HepG2 (cell line): ENCODE measurements at regions not wholly inside any gene's neighbourhood (a gene's known extent, or its start where the extent isn't known, plus 50 kb on each side); places are given as distances from the start of the nearest gene placed in this dataset.

Experiments used
- ATAC-seq: fragments of 200-7000 bp; cut with Tn5 transposase; 3 replicates; pipeline ENCODE4 v1.9.1; 2020; ENCODE audit warnings: mild to moderate bottlenecking, moderate library complexity
- BruUV-seq: library from RNA; stranded (reverse); fragments of 400-500 nt; replicated peaks from 2 replicates; lab custom pipeline; 2021; lab: Mats Ljungman, UMichigan
- CTCF ChIA-PET: fragments of 300-600 bp; formaldehyde crosslinking; extraction: SDS; loops from one replicate; lab custom pipeline; 2021; ENCODE audit warnings: low total read pairs, inconsistent platforms, low intra/inter-chr PET ratio; lab: Yijun Ruan, JAX
- POLR2A ChIA-PET: fragments of 350-600 bp; sonication (Branson Sonifier 250); formaldehyde crosslinking; loops from one replicate; lab custom pipeline; 2020; ENCODE audit warnings: antibody characterized with exemption, inconsistent platforms; lab: Yijun Ruan, JAX
- DNase-seq: peaks from one replicate; pipeline ENCODE4 v3.0.0-alpha.2; 2015; ENCODE audit warnings: low spot score
- FAIRE-seq: peaks from 3 replicates; lab custom pipeline; 2011; peaks lifted over from hg19 to GRCh38; lab: Jason Lieb, UNC
- H2AFZ ChIP-seq: one replicate; pipeline ENCODE4 v1.6.1; 2011; ENCODE audit warnings: low read length, inconsistent platforms
- H3K27ac ChIP-seq: fragments of 300-600 bp; 3 replicates; pipeline ENCODE4 v1.8.0; 2011; ENCODE audit warnings: mixed run types, mild to moderate bottlenecking, mixed read lengths, low read length, inconsistent platforms; ENCODE audit not compliant: insufficient read depth; ENCODE audit errors: extremely low read length
- H3K27me3 ChIP-seq, 2 experiments: fragments of 200-600 bp in 1 of 2; 2 replicates in 1 of 2; 3 replicates in 1 of 2; pipeline versions ENCODE4 v1.6.0 to v1.8.0; 2011; ENCODE audit warnings: low read length in 2 of 2, mild to moderate bottlenecking in 2 of 2, moderate library complexity in 2 of 2, inconsistent platforms in 1 of 2; ENCODE audit not compliant: insufficient read depth in 2 of 2, control insufficient read depth in 1 of 2
- H3K36me3 ChIP-seq, 2 experiments: fragments of 200-600 bp in 1 of 2; replicated peaks in 1 of 2; 2 replicates in 1 of 2; 3 replicates in 1 of 2; pipeline versions ENCODE4 v1.5.1 to v1.8.0; 2011; ENCODE audit warnings: low read length in 2 of 2, inconsistent platforms in 1 of 2; ENCODE audit not compliant: insufficient read depth in 2 of 2, control insufficient read depth in 1 of 2
- H3K4me1 ChIP-seq: 2 replicates; pipeline ENCODE4 v1.5.1; 2012; ENCODE audit warnings: low read length, inconsistent platforms; ENCODE audit not compliant: insufficient read depth
- H3K4me2 ChIP-seq: 2 replicates; pipeline ENCODE4 v1.6.0; 2011; ENCODE audit warnings: low read depth, low read length, inconsistent platforms
- H3K4me3 ChIP-seq, 3 experiments: fragments of 200-600 bp in 1 of 3; sonication (generic), shearing (Covaris generic) in 1 of 3; replicated peaks in 1 of 3; 2 replicates each; pipeline ENCODE4 v1.5.1; 2011 to 2016; ENCODE audit warnings: low read length in 3 of 3, inconsistent platforms in 2 of 3, low read depth in 2 of 3, mild to moderate bottlenecking in 2 of 3, control low read depth in 1 of 3, mixed read lengths in 1 of 3; ENCODE audit not compliant: insufficient read depth in 1 of 3
- H3K79me2 ChIP-seq: one replicate; pipeline ENCODE4 v1.6.1; 2011; ENCODE audit warnings: low read length, inconsistent platforms; ENCODE audit not compliant: insufficient read depth
- H3K9ac ChIP-seq: 2 replicates; pipeline ENCODE4 v1.6.0; 2011; ENCODE audit warnings: mild to moderate bottlenecking, low read depth, low read length, inconsistent platforms; ENCODE audit not compliant: insufficient read depth
- H3K9me3 ChIP-seq: 2 replicates; pipeline ENCODE4 v1.5.1; 2012; ENCODE audit warnings: mild to moderate bottlenecking, low read length
- H4K20me1 ChIP-seq: 2 replicates; pipeline ENCODE4 v1.6.0; 2011; ENCODE audit warnings: inconsistent platforms, mild to moderate bottlenecking, low read length, moderate library complexity; ENCODE audit not compliant: insufficient read depth
- EED ChIP-seq: sonication (generic); formaldehyde crosslinking; IDR thresholded peaks from 2 replicates; pipeline ENCODE4 v1.5.0; 2020; ENCODE audit warnings: mild to moderate bottlenecking, missing genetic modification reagents
- GABPB1 ChIP-seq: IDR thresholded peaks from 2 replicates; pipeline ENCODE4 v1.6.1; 2016; ENCODE audit warnings: mild to moderate bottlenecking, missing genetic modification reagents, moderate library complexity, missing compliant biosample characterization
- GMEB2 ChIP-seq: IDR thresholded peaks from 2 replicates; pipeline ENCODE4 v1.6.1; 2016; ENCODE audit warnings: missing biosample characterization, missing genetic modification reagents, low read depth
- HMG20B ChIP-seq: conservative IDR thresholded peaks from 2 replicates; pipeline ENCODE4 v1.6.1; 2016; ENCODE audit warnings: missing genetic modification reagents, missing compliant biosample characterization
- IKZF1 ChIP-seq: fragments of 450-650 bp; IDR thresholded peaks from 2 replicates; pipeline ENCODE4 v1.7.1; 2016
- KAT8 ChIP-seq: IDR thresholded peaks from 2 replicates; pipeline ENCODE4 v1.6.1; 2016; ENCODE audit warnings: missing genetic modification reagents, missing compliant biosample characterization
- NFATC3 ChIP-seq: sonication (generic); formaldehyde crosslinking; IDR thresholded peaks from 2 replicates; pipeline ENCODE4 v1.5.1; 2020; ENCODE audit warnings: mild to moderate bottlenecking, missing genetic modification reagents
- PHF21A ChIP-seq: sonication (generic); formaldehyde crosslinking; IDR thresholded peaks from 2 replicates; pipeline ENCODE4 v1.5.0; 2020; ENCODE audit warnings: mild to moderate bottlenecking, missing genetic modification reagents
- POGK ChIP-seq: sonication (generic); formaldehyde crosslinking; conservative IDR thresholded peaks from 2 replicates; pipeline ENCODE4 v1.8.0; 2022; ENCODE audit warnings: mild to moderate bottlenecking, moderate library complexity, missing genetic modification reagents
- RARG ChIP-seq: sonication (generic); formaldehyde crosslinking; IDR thresholded peaks from 2 replicates; pipeline ENCODE4 v1.4.0; 2020; ENCODE audit warnings: low read depth, mild to moderate bottlenecking, missing genetic modification reagents
- SMC3 ChIP-seq: IDR thresholded peaks from 2 replicates; pipeline ENCODE4 v1.6.1; 2011; ENCODE audit warnings: low read length, improper control_type of control experiment
- SP2 ChIP-seq: sonication (generic); formaldehyde crosslinking; IDR thresholded peaks from 2 replicates; pipeline ENCODE4 v1.5.1; 2020; ENCODE audit warnings: mild to moderate bottlenecking, missing genetic modification reagents
- SRSF9 ChIP-seq: fragments of 200-400 bp; formaldehyde crosslinking; IDR thresholded peaks from 2 replicates; pipeline ENCODE4 v1.6.1; 2018; ENCODE audit warnings: borderline replicate concordance, mild to moderate bottlenecking, low read depth, low read length; ENCODE audit not compliant: insufficient read depth, poor library complexity, severe bottlenecking
- TEAD3 ChIP-seq: optimal IDR thresholded peaks from 2 replicates; pipeline ENCODE3; 2016; ENCODE audit warnings: borderline replicate concordance
- ZKSCAN8 ChIP-seq: IDR thresholded peaks from 2 replicates; pipeline ENCODE4 v1.6.1; 2016; ENCODE audit warnings: borderline replicate concordance, missing genetic modification reagents, missing compliant biosample characterization
- ZNF24 ChIP-seq: fragments of 450-650 bp; IDR thresholded peaks from 2 replicates; pipeline ENCODE4 v1.6.1; 2017; ENCODE audit warnings: antibody characterized with exemption, mild to moderate bottlenecking
- ZNF260 ChIP-seq: sonication (generic); formaldehyde crosslinking; IDR thresholded peaks from 2 replicates; pipeline ENCODE4 v1.4.0; 2020; ENCODE audit warnings: missing genetic modification reagents, low read depth, mild to moderate bottlenecking, borderline replicate concordance
- ZNF496 ChIP-seq: sonication (generic); formaldehyde crosslinking; IDR thresholded peaks from 2 replicates; pipeline ENCODE4 v1.8.1; 2023; ENCODE audit warnings: mild to moderate bottlenecking, moderate library complexity, missing genetic modification reagents; ENCODE audit not compliant: insufficient replicate concordance
- ZNF552 ChIP-seq: sonication (generic); formaldehyde crosslinking; IDR thresholded peaks from 2 replicates; pipeline ENCODE4 v1.9.0; 2022; ENCODE audit warnings: missing genetic modification reagents, mild to moderate bottlenecking, borderline replicate concordance
- ZNF557 ChIP-seq: sonication (generic); formaldehyde crosslinking; IDR thresholded peaks from 2 replicates; pipeline ENCODE4 v1.4.0; 2020; ENCODE audit warnings: missing genetic modification reagents
- ZNF841 ChIP-seq: sonication (generic); formaldehyde crosslinking; IDR thresholded peaks from 2 replicates; pipeline ENCODE4 v1.8.1; 2023; ENCODE audit warnings: missing genetic modification reagents, borderline replicate concordance
- WGBS: methylation state at CpG from one replicate; pipeline ENCODE4 v1.1.6; 2017; ENCODE audit warnings: low lambda C conversion rate; 5-methylcytosine and 5-hydroxymethylcytosine counted together
- in situ Hi-C: cut with HindIII; loops from 2 replicates; pipeline ENCODE4 v1.10.0; 2017; ENCODE audit warnings: low pct_unique_long_range_greater_than_20kb; ENCODE audit not compliant: extremely low pct_ligation_motif_present
- intact Hi-C: fragments of 100-400 bp; cut with micrococcal nuclease; formaldehyde crosslinking; loops from one replicate; pipeline ENCODE4 v1.10.0; 2022; ENCODE audit not compliant: unreplicated experiment
- TF ChIP-seq, protein P1 (sequence below): sonication (generic); formaldehyde crosslinking; IDR thresholded peaks from 2 replicates; pipeline ENCODE4 v1.5.0; 2020; ENCODE audit warnings: mild to moderate bottlenecking, low read depth, missing genetic modification reagents, borderline replicate concordance

DNA sequence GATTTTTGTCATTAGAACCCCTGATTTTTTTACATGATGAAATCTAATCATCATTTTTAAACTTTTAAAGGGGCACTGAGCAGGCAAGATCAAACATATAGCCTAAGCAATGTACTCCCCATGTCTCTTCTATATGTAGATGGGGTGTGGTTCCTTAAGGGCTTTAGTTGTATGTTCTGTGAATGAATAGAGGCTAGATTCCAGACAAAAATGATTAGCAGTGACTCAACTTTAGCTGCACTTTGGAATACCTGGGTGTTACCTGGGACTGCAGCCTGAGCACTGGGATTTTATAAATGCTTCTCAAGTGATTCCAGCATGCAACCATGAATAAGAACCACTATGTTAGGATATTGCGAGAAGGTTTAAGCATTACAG lies 256.7 kb upstream of the PLEKHG7 start (continued):
- no peak for TF ChIP-seq EED (CRISPR knock-in tag)
- no peak for TF ChIP-seq HMG20B (CRISPR knock-in tag)
- no peak for TF ChIP-seq NFATC3 (CRISPR knock-in tag)
- no peak for TF ChIP-seq ZNF841 (CRISPR knock-in tag)
- TF ChIP-seq, protein P1, sequence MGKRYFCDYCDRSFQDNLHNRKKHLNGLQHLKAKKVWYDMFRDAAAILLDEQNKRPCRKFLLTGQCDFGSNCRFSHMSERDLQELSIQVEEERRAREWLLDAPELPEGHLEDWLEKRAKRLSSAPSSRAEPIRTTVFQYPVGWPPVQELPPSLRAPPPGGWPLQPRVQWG (CRISPR knock-in tag), result no peak
- no peak for TF ChIP-seq IKZF1
- no peak for TF ChIP-seq ZNF557 (CRISPR knock-in tag)
- TF ChIP-seq ZKSCAN8 (CRISPR knock-in tag), result no peak
- no peak for TF ChIP-seq SP2 (CRISPR knock-in tag)
- TF ChIP-seq PHF21A (CRISPR knock-in tag), result no peak

GRCh38 chr12:92445253-92446082 lies 257.3 kb upstream of the PLEKHG7 start:
- Histone ChIP-seq H3K36me3 (no peaks in the 10 kb centered on the region), H3K27ac (no peak overlapping the region), H3K79me2 (no peaks in the 10 kb centered on the region), H4K20me1 (no peaks in the 10 kb centered on the region), H3K9me3 (no peaks in the 10 kb centered on the region), H3K9ac (no peak overlapping the region), H2AFZ (no peak overlapping the region), H3K4me3 (no peak overlapping the region), H3K4me1 (no peaks in the 10 kb centered on the region), H3K27me3 (no peaks in the 10 kb centered on the region), H3K4me2 (no peak overlapping the region)
- ChIA-PET CTCF (no interaction called here), POLR2A (no interaction called here)
- DNase-seq (no peak), FAIRE-seq (no peak), ATAC-seq (no peak)
- in situ Hi-C loops, result no loop called here
- intact Hi-C loops, result no loop called here
- 44% methylated on average over 10 of the region's 10 CpGs for WGBS
- no TSS peak for BruUV-seq
- TF ChIP-seq POGK, result no peak
- TF ChIP-seq GABPB1 (CRISPR knock-in tag), result no peak
- no peak for TF ChIP-seq ZNF552 (CRISPR knock-in tag)
- no peak for TF ChIP-seq KAT8 (CRISPR knock-in tag)
- no peak for TF ChIP-seq ZNF260 (CRISPR knock-in tag)
- TF ChIP-seq ZNF24, result no peak
- TF ChIP-seq ZNF496 (CRISPR knock-in tag), result no peak
- TF ChIP-seq TEAD3 (CRISPR knock-in tag), result no peak
- TF ChIP-seq SRSF9, result no peak
- no peak for TF ChIP-seq RARG (CRISPR knock-in tag)
- TF ChIP-seq SMC3, result no peak
- TF ChIP-seq GMEB2 (CRISPR knock-in tag), result no peak
